ENCODE measurements at regions not wholly inside any gene's neighbourhood (a gene's known extent, or its start where the extent isn't known, plus 50 kb on each side); places are given as distances from the start of the nearest gene placed in this dataset.

- TF ChIP-seq CTCF (IDR thresholded peaks at IDR 0.05) (no peak), EP300 (IDR thresholded peaks at IDR 0.05) (no peak), POLR2A (IDR thresholded peaks at IDR 0.05) (no peak)
Observed at GRCh38 chr21:41605178-41605933, 97.4 kb upstream of the TMPRSS2 start.

Data from suprapubic skin (tissue), 3 donors.